Erythroblast (primary cell): ENCODE measurements at regions not wholly inside any gene's neighbourhood (a gene's known extent, or its start where the extent isn't known, plus 50 kb on each side); places are given as distances from the start of the nearest gene placed in this dataset.
"Not testable (repeated sequence)": the region's sequence is repeated elsewhere in the genome, so short reads cannot be mapped to it uniquely, and the experiment has no call there.

Experiments
- DNase-seq, 2 experiments: peaks; one replicate each; lab custom pipeline; 2025; lab: John Stamatoyannopoulos, UW
- GATA1 ChIP-seq: IDR thresholded peaks from 2 replicates; pipeline ENCODE4 v1.6.1; 2011; ENCODE audit warnings: low read depth, mild to moderate bottlenecking, control low read depth, low read length, moderate library complexity
- POLR2A ChIP-seq: IDR thresholded peaks from 2 replicates; pipeline ENCODE4 v1.6.1; 2011; ENCODE audit warnings: mild to moderate bottlenecking, low read length

DNA sequence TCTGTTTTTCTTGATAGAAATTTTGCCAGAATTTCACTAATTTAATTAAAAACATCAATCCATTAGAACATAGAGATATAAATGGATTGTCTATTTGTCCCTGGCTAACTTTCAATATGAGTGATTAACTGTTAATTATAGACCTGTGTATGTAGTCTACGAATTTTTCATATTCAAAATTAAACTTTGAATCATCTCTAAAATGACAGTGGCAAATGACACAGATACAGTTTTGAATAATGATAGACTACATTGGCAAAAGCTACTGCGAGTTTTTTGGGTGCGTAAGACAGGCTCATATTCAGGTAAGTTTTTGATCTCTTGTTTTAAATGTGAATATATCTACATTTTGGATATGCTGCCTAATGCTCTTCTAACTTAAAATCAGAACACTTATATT is 86.0 kb upstream of the TBC1D5 start:
- TF ChIP-seq GATA1 (no peak), POLR2A (no peak)
- DNase-seq: no peak

DNA sequence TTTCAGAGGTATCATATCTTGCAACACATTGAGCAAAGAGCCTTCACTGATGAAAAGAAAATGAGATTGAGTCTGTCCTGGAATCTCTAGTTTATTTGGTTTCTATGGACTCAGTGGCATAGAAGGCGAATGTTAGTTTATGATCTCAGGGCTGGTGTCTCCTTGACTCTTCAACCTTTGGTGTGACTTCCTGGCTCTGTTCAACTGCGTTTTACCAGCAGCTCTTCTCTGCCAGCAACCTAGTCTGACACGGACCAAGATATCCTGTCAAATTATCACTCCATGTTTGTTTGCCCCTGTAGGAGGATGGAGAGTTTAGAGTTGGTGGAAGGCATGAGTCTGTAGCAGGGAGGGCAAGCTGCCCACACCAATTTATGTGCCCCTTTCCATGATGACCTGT is 82.9 kb upstream of the TBC1D5 start:
- DNase-seq: no peak
- TF ChIP-seq POLR2A (no peak), GATA1 (no peak)

DNA sequence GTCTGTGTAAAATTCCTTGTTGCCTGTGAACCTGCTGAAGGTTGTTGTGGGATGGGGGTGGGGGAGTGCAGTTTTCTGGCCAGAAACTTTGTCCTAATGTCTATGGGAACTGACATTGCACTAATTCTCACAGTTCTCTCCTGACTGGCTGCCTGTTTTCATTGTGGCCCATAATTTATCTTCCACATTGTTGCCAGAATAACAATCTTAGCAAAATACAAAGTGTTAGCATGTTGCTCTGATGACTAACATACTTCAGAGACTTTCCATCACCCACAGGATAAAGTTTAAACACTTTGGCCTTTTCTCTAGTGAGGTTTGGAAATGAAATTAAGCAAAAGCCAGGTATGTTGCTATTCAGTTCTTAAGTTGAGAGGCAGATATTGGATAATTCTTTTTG is 81.4 kb upstream of the TBC1D5 start:
- TF ChIP-seq GATA1 (no peak), POLR2A (no peak)
- no peak for DNase-seq

DNA sequence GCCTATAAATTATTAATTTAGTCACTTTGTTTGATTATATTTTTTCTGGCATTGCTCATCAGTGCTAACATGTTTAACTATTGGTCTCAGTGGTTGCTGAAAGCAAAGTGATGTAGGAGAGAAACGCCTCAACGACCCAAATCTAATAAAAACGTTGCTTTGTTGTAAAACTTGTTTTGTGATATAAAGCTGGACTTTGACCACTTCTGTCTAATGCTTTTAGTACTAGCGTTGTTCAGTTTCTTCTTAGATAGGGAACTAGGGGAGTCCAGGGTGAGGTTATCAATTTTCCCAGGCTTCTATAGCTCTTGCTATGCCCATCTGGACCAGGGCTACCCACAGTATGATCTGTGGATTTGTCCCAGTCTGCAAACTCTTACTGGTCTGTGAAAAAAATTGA is 80.6 kb upstream of the TBC1D5 start:
- TF ChIP-seq POLR2A (no peak), GATA1 (no peak)
- DNase-seq: no peak

DNA sequence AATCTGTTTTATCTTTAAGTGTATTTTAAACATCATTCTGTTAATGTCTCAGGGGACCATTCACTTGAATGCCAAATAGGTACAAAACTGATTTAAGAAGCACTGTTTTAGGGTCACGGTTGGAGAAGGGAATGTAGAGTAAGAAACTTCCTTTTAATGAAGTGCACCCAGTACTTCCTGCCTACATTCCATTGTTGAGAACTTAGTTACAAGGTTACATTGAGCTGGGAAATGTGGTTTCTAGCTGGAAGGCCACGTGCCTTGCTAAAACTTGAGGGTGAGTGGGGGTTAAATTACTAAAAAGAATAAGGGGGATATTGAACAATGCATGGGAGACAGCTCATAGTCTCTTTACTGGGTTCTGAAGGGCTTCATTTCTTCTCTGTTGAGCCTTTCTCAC is 78.3 kb upstream of the TBC1D5 start:
- TF ChIP-seq POLR2A (no peak), GATA1 (no peak)
- no peak for DNase-seq

DNA sequence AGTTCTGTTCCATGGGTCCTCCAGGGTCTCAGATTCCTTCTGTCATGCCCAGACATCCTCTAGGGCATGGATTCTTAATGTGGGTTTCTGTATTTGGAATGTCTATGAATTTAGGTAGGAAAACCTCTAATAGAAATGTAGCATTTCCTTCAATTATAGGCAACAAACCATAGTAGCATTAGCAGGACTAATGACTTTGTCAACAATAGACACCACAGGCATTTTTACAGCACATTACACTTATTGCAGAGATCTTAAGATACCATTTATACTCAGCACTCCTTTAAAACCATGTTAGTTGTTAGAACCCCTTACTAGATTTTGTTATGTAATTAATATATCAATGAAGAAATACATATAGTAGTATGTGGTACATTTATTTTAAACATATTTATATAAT is 77.8 kb upstream of the TBC1D5 start:
- no peak for TF ChIP-seq GATA1
- TF ChIP-seq POLR2A: no peak
- DNase-seq: no peak

DNA sequence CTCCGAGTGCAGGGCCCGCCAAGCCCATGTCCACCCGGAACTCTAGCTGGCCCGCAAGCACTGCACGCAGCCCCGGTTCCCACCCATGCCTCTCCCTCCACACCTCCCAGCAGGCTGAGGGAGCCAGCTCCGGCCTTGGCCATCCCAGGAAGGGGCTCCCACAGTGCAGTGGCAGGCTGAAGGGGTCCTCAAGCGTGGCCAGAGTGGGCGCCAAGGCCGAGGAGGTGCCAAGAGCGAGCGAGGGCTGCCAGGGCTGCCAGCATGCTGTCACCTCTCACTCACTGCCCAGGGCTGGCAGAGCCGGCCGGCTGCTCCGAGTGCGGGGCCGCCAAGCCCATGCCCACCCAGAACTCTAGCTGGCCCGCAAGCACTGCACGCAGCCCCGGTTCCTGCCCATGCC is 75.5 kb upstream of the TBC1D5 start:
- DNase-seq: not testable (repeated sequence)

DNA sequence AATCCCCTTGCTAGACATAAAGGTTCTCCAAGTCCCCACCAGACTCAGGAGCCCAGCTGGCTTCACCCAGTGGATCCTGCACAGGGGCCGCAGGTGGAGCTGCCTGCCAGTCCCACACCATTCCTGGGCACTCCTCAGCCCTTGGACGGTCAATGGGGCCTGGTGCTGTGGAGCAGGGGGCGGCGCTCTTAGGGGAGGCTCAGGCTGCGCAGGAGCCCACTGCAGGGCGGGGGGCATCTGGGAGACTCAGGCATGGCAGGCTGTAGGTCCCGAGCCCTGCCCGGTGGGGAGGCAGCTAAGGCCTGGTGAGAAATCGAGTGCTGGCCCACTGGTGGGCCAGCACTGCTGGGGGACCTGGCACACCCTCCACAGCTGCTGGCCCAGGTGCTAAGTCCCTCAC is 75.1 kb upstream of the TBC1D5 start:
- DNase-seq: no peak
- TF ChIP-seq GATA1 (no peak), POLR2A (no peak)

DNA sequence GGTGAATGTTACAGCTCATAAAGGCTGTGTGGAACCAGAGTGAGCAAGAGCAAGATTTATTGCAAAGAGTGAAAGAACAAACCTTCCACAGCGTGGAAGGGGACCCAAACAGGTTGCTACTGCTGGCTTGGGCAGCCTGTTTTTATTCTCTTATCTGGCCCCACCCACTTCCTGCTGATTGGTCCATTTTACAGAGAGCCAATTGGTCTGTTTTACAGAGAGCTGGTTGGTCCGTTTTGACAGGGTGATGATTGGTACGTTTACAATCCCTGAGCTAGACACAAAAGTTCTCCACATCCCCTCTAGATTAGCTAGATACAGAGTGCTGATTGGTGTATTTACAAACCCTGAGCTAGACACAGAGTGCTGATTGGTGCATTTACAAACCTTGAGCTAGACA is 74.4 kb upstream of the TBC1D5 start:
- not testable (repeated sequence) for DNase-seq

DNA sequence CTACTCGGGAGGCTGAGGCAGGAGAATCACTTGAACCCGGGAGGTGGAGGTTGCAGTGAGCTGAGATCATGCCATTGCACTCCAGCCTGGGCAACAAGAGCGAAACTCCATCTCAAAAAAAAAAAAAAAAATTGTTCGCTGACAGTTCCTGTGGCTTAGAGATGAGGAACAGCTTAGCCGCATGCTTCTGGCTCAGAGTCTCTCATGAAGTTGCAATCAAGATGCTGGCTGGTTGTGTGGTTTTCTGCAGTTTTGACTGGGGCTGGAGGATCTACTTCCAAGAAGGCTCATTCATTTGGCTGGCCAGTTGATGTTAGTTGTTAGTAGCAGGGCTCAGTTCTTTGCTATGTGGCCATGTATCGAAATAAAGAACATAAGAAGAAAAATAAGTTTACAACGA is 69.9 kb upstream of the TBC1D5 start:
- DNase-seq: not testable (repeated sequence)

DNA sequence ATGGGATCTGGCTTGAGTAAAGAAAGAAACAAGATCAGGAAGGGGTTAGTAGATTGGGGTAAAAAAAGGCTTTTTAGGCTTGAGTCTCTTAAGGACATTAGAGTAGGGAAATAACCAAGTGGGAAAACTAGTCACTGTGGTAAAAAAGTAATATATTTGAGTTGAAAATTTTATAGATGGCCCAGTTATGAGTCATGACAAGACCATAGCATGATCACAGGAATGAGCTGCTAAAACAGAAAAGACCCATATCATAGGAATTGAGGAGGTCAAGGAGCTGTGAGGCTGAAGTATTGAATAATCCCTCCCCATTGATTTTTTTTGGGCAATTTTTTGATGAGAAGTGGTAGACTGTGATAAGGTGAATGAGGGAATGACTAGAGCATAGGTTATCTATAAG is 69.2 kb upstream of the TBC1D5 start:
- DNase-seq: no peak
- TF ChIP-seq GATA1 (no peak), POLR2A (no peak)

DNA sequence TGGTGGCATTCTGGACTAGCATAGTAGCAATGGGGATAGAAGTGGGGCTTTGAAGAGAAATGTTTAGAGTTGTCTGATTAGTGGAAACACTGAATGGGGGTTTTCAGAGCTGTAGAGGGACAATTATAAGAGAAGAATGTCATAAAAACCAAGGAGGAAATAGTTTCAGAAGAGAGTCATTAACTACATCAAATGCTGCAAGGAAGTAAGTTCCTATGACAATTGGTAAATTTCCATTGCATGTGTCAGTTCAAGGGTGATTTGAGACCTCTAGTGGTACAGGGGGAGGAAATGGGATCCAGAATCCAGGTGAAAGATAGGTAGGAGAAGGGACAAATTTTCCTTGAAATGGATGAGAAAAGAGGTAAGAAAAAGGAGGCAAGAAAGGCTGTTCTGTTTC is 68.3 kb upstream of the TBC1D5 start:
- no peak for DNase-seq

DNA sequence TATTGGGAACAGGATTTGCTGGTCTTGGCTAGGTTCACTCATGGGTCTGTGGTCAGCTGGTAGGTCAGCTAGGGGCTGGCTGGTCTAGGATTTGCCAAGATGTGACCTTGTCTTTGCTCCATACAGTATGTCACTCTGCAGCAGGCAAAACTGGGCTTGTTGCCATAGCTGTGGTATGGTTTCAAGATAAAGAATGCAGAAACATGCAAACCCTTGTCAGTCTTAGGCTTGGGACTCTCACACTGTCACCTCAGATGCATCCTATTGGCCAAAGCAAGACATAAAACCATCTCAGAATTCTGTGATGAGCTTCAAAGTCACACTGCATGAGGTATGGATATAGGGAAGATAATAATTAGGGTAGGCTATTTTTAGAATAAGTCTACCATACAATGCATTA is 66.6 kb upstream of the TBC1D5 start:
- DNase-seq: peak; percentile 84 to 93

More for the DNA sequence above, 68.3 kb upstream of the TBC1D5 start:
- TF ChIP-seq POLR2A: no peak
- no peak for TF ChIP-seq GATA1

DNA sequence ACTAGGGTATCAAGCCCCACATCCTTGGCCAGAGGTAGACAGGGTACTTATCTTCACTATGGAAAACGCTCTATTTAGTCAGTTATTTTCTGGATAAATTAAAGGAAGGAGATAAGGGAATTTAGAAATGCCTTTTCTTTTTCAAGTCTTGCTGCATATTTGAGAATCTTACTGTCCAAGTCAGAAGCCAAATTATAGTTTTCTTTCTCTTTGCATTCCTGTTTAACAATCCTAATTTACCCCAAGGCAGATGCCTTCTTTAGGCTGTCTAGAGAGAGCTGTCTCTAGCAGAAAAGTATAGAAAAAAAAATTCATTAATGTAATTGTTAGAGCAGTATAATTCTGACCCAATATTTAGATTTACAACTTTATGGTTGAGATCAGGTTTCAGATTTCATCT is 64.4 kb upstream of the TBC1D5 start:
- no peak for DNase-seq
- no peak for TF ChIP-seq POLR2A
- TF ChIP-seq GATA1: no peak

More for the DNA sequence above, 66.6 kb upstream of the TBC1D5 start:
- TF ChIP-seq GATA1 (no peak), POLR2A (no peak)

DNA sequence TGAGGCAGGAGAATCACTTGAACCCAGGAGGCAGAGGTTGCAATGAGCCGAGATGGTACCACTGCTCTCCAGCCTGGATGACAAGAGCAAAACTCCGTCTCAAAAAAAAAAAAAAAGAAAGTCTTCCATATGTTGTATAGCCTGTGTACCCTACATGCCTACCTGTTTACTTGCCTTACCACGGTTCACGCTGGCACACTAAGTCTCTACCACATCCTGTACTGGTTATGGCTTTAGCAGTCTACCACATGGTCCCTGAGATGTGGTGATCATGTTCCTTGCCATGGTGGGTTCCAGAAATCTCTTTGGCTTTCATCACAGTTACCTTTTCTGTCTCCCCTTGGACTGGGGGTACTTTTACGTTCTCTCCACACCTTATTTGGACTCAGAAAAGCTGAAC is 63.8 kb upstream of the TBC1D5 start:
- TF ChIP-seq GATA1 (no peak), POLR2A (no peak)
- DNase-seq: no peak

DNA sequence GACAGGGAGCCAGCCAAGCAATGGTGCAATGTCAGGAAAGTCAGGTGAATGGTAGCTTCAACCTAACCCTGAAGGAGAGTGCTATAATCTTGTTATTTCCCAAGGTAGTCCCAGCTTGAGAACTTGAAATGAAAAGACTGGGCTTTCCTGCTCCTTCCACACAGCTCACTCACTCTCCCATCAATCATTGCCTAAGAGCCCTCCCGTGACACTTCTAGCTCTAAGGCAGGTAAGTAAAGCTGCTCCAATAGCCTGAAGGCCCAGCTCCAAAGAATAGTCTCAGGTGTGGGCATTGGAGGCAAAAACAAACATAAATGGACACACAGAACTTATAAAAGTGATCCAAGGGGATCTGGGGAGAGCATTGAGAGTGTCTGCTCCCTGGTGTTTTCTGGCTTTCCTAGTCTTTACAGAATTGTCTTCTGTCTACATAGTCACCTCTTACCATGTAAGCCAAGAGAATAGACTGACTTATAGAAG is 63.1 kb upstream of the TBC1D5 start:
- TF ChIP-seq POLR2A (no peak), GATA1 (no peak)
- no peak for DNase-seq
